ENCODE measurements at regions not wholly inside any gene's neighbourhood (a gene's known extent, or its start where the extent isn't known, plus 50 kb on each side); places are given as distances from the start of the nearest gene placed in this dataset.

DNA sequence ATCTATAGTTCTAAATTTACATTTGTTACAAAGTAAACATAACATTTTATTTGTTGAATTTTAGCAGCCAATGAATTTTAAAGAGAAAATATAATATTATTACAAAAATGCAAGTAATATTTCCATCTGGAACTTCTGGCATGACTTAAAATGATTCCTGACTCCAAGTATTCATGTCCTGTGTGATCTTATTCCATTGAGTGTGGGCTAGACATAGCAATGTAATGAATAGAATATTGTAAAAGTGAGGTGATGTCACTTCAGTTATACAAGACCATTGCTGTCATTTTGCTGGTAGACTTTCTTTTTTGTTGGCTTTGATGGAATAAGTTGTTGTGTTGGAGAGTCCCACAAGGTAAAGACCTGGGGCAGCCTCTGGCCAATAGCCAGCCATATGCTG, 912.2 kb upstream of the PIK3C3 start:
- no peak overlapping the region for H3K4me2 ChIP-seq (ENCODE audit: low read depth, low read length, poor library complexity, severe bottlenecking)
- DNase-seq = no peak
- no peaks in the 10 kb centered on the region for H3K79me2 ChIP-seq (ENCODE audit: low read length)
- no peaks in the 10 kb centered on the region for H3K9me2 ChIP-seq (replicated peaks; ENCODE audit: insufficient read depth, low read length)
- H3K9me3 ChIP-seq (ENCODE audit: low read length) = no peaks in the 10 kb centered on the region
- no peaks in the 10 kb centered on the region for H3K36me3 ChIP-seq (ENCODE audit: insufficient read depth, low read length)
- H2AFZ ChIP-seq (ENCODE audit: low read length) = no peak overlapping the region; the same call in 1 of the 2 replicates
- no peak overlapping the region for H3K9ac ChIP-seq (ENCODE audit: low read length)
- no peaks in the 10 kb centered on the region for H3K27me3 ChIP-seq (ENCODE audit: low read length)
- H3K4me3 ChIP-seq (ENCODE audit: low read length) = no peak overlapping the region
- H4K20me1 ChIP-seq (ENCODE audit: insufficient read depth, low read depth, low read length) = no peaks in the 10 kb centered on the region
- H3K27ac ChIP-seq (ENCODE audit: low read length) = no peak overlapping the region
- H3K4me1 ChIP-seq (ENCODE audit: low read length) = peaks cover 11% of the 10 kb centered on the region

DNA sequence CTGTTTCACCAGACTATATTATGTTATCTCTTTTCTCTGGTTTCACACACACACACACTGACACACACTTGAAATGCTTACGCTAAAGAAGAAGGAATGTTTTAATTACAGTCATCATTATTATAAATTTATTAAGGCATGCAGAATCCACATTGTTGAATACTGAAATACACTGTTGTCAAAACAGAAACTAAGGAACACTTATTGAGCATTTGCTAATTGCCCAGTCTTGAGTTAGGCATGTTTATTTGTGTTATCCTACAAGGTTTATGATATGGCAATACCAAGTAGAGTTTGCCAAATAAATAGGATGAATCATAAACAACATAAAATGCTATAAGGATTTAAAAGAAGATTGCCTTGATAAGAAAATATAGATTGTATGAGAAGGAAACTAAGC, 917.0 kb upstream of the PIK3C3 start:
- Histone ChIP-seq H3K27me3 (ENCODE audit: low read length) (no peaks in the 10 kb centered on the region), H3K36me3 (ENCODE audit: insufficient read depth, low read length) (no peaks in the 10 kb centered on the region), H3K79me2 (ENCODE audit: low read length) (no peaks in the 10 kb centered on the region), H3K4me2 (ENCODE audit: low read depth, low read length, poor library complexity, severe bottlenecking) (no peak overlapping the region), H3K27ac (ENCODE audit: low read length) (no peak overlapping the region), H3K9me3 (ENCODE audit: low read length) (no peaks in the 10 kb centered on the region), H3K9ac (ENCODE audit: low read length) (no peak overlapping the region), H4K20me1 (ENCODE audit: insufficient read depth, low read depth, low read length) (no peaks in the 10 kb centered on the region), H3K4me1 (ENCODE audit: low read length) (peaks cover 4% of the 10 kb centered on the region), H3K4me3 (ENCODE audit: low read length) (no peak overlapping the region), H3K9me2 (replicated peaks; ENCODE audit: insufficient read depth, low read length) (no peaks in the 10 kb centered on the region), H2AFZ (ENCODE audit: low read length) (no peak overlapping the region)
- DNase-seq = no peak

DNA sequence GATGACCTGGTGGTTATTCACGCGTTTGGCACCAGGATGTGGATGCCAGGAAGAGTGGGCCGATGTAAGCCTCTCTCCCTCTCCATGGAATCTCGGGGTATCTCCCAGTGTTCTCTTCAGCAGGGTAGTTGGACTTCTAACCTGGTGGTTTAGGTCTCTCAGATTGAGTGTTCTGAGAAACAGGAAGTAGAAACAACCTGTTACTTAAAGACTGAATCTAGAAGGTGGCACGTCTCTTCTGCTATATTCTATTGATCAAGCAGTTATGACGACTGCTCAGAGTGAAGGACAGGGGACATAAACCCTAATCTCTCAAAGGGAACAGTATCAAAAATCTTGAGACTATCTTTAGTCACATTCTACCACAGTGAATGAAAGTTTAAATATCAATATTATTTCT, 918.7 kb upstream of the PIK3C3 start:
- no peaks in the 10 kb centered on the region for H3K9me2 ChIP-seq (replicated peaks; ENCODE audit: insufficient read depth, low read length)
- H2AFZ ChIP-seq (ENCODE audit: low read length) = no peak overlapping the region
- H3K9me3 ChIP-seq (ENCODE audit: low read length) = no peaks in the 10 kb centered on the region
- H3K9ac ChIP-seq (ENCODE audit: low read length) = no peak overlapping the region
- no peaks in the 10 kb centered on the region for H3K36me3 ChIP-seq (ENCODE audit: insufficient read depth, low read length)
- H3K4me2 ChIP-seq (ENCODE audit: low read depth, low read length, poor library complexity, severe bottlenecking) = no peak overlapping the region
- no peaks in the 10 kb centered on the region for H3K79me2 ChIP-seq (ENCODE audit: low read length)
- no peaks in the 10 kb centered on the region for H4K20me1 ChIP-seq (ENCODE audit: insufficient read depth, low read depth, low read length)
- H3K4me3 ChIP-seq (ENCODE audit: low read length) = no peak overlapping the region
- H3K4me1 ChIP-seq (ENCODE audit: low read length) = peaks cover 4% of the 10 kb centered on the region
- no peak overlapping the region for H3K27ac ChIP-seq (ENCODE audit: low read length)
- DNase-seq = no peak
- no peaks in the 10 kb centered on the region for H3K27me3 ChIP-seq (ENCODE audit: low read length)

DNA sequence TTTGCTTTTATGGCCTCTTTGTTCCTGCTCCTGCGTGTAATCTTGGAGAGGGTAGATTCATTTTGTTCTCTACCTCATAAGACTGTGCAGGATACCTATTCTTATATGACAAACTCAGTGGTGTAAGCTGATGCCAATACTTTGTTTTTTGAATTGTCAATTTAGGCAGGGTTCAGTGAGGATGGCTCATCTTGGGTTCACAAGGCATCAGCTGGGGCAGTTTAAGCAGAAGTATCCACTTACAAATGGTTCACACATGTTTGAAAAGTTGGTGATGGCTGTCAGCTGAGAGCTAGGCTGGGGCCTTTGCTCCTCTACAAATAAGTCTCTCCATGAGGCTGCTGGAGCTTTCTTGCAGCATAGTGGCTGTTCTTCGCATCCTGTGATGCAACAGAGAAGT, 920.6 kb upstream of the PIK3C3 start:
- H3K4me1 ChIP-seq (ENCODE audit: low read length) = peaks cover 4% of the 10 kb centered on the region
- no peaks in the 10 kb centered on the region for H4K20me1 ChIP-seq (ENCODE audit: insufficient read depth, low read depth, low read length)
- no peaks in the 10 kb centered on the region for H3K79me2 ChIP-seq (ENCODE audit: low read length)
- no peak overlapping the region for H3K27ac ChIP-seq (ENCODE audit: low read length)
- no peaks in the 10 kb centered on the region for H3K27me3 ChIP-seq (ENCODE audit: low read length)
- H3K4me3 ChIP-seq (ENCODE audit: low read length) = no peak overlapping the region
- H2AFZ ChIP-seq (ENCODE audit: low read length) = no peak overlapping the region
- no peaks in the 10 kb centered on the region for H3K9me3 ChIP-seq (ENCODE audit: low read length)
- H3K9me2 ChIP-seq (replicated peaks; ENCODE audit: insufficient read depth, low read length) = no peaks in the 10 kb centered on the region
- H3K36me3 ChIP-seq (ENCODE audit: insufficient read depth, low read length) = no peaks in the 10 kb centered on the region
- DNase-seq = no peak
- H3K4me2 ChIP-seq (ENCODE audit: low read depth, low read length, poor library complexity, severe bottlenecking) = no peak overlapping the region
- H3K9ac ChIP-seq (ENCODE audit: low read length) = no peak overlapping the region

DNA sequence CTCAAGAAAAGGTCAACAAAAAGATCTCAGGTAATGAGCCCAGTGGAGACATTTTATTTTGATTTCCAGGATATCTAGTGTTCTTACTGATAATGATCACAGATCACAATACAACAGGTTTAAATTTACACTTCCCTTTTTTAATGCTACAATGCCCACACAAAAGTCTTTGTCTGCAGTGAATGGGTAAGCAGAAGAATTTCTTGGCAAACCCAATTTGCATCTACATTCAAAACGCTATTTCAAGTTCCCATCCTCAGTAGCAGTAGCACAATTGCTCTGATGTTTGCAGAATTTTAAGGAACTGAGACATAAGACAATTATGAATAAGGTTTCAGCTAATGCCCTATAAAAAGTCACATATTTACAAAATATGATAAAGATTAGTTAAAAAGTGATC, 929.4 kb upstream of the PIK3C3 start:
- H3K79me2 ChIP-seq (ENCODE audit: low read length) = no peaks in the 10 kb centered on the region
- no peak overlapping the region for H3K9ac ChIP-seq (ENCODE audit: low read length)
- peak; percentile 83 for DNase-seq
- peaks cover 21% of the 10 kb centered on the region for H3K4me1 ChIP-seq (ENCODE audit: low read length)
- H3K36me3 ChIP-seq (ENCODE audit: insufficient read depth, low read length) = no peaks in the 10 kb centered on the region
- H3K9me3 ChIP-seq (ENCODE audit: low read length) = no peaks in the 10 kb centered on the region
- H2AFZ ChIP-seq (ENCODE audit: low read length) = no peak overlapping the region
- H3K4me3 ChIP-seq (ENCODE audit: low read length) = no peak overlapping the region
- H3K27me3 ChIP-seq (ENCODE audit: low read length) = no peaks in the 10 kb centered on the region
- H3K4me2 ChIP-seq (ENCODE audit: low read depth, low read length, poor library complexity, severe bottlenecking) = peak overlapping the region; percentile 54
- no peaks in the 10 kb centered on the region for H3K9me2 ChIP-seq (replicated peaks; ENCODE audit: insufficient read depth, low read length)
- H4K20me1 ChIP-seq (ENCODE audit: insufficient read depth, low read depth, low read length) = no peaks in the 10 kb centered on the region
- no peak overlapping the region for H3K27ac ChIP-seq (ENCODE audit: low read length)

DNA sequence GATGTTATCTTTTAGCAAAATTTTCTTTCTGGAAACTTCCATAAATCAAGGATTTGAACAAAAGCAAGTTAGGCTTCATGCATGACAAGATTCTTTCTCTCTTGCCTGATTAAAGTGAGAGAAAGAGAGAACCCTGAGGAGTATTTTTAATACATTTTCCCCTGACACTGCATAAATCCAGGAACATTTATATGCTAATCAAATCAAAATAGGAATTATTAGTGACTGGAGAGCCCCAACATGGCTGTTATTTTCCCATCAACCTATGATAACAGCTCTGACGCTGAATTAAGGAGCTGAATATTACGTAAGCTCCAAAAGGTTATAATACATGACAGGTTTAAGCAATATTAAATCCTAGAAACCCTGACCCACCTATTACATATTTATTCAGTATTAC, 930.2 kb upstream of the PIK3C3 start:
- Histone ChIP-seq H3K4me1 (ENCODE audit: low read length) (peaks cover 21% of the 10 kb centered on the region), H3K9ac (ENCODE audit: low read length) (no peak overlapping the region), H4K20me1 (ENCODE audit: insufficient read depth, low read depth, low read length) (no peaks in the 10 kb centered on the region), H3K4me3 (ENCODE audit: low read length) (no peak overlapping the region), H3K4me2 (ENCODE audit: low read depth, low read length, poor library complexity, severe bottlenecking) (no peak overlapping the region), H2AFZ (ENCODE audit: low read length) (no peak overlapping the region), H3K36me3 (ENCODE audit: insufficient read depth, low read length) (no peaks in the 10 kb centered on the region), H3K27ac (ENCODE audit: low read length) (no peak overlapping the region), H3K79me2 (ENCODE audit: low read length) (no peaks in the 10 kb centered on the region), H3K9me3 (ENCODE audit: low read length) (no peaks in the 10 kb centered on the region), H3K27me3 (ENCODE audit: low read length) (no peaks in the 10 kb centered on the region), H3K9me2 (replicated peaks; ENCODE audit: insufficient read depth, low read length) (no peaks in the 10 kb centered on the region)
- DNase-seq = no peak

DNA sequence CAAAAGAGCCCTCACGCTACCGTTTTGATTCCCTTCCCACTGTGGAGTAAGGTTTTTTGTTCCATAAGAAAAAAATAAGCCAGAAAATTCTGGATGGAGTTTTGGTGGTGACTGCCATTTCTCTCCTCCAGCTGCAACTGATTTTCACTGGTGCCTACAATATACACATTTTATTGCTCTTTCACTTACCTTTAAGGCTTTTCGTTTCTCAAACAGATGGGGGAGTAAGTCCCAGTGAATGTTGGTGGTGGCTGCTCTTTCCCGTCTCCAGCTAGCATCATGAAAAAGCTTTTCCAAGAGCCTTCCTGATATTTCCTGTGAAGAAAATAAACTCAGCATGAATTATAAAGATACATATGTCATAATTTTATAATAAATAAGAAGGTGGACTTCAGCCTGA, 932.5 kb upstream of the PIK3C3 start:
- H3K9ac ChIP-seq (ENCODE audit: low read length) = no peak overlapping the region
- no peaks in the 10 kb centered on the region for H3K36me3 ChIP-seq (ENCODE audit: insufficient read depth, low read length)
- no peak overlapping the region for H3K4me2 ChIP-seq (ENCODE audit: low read depth, low read length, poor library complexity, severe bottlenecking)
- no peaks in the 10 kb centered on the region for H3K79me2 ChIP-seq (ENCODE audit: low read length)
- DNase-seq = no peak
- no peaks in the 10 kb centered on the region for H3K9me2 ChIP-seq (replicated peaks; ENCODE audit: insufficient read depth, low read length)
- no peaks in the 10 kb centered on the region for H4K20me1 ChIP-seq (ENCODE audit: insufficient read depth, low read depth, low read length)
- peaks cover 21% of the 10 kb centered on the region for H3K4me1 ChIP-seq (ENCODE audit: low read length)
- H3K4me3 ChIP-seq (ENCODE audit: low read length) = no peak overlapping the region
- no peaks in the 10 kb centered on the region for H3K9me3 ChIP-seq (ENCODE audit: low read length)
- H2AFZ ChIP-seq (ENCODE audit: low read length) = no peak overlapping the region
- H3K27me3 ChIP-seq (ENCODE audit: low read length) = no peaks in the 10 kb centered on the region
- H3K27ac ChIP-seq (ENCODE audit: low read length) = no peak overlapping the region

DNA sequence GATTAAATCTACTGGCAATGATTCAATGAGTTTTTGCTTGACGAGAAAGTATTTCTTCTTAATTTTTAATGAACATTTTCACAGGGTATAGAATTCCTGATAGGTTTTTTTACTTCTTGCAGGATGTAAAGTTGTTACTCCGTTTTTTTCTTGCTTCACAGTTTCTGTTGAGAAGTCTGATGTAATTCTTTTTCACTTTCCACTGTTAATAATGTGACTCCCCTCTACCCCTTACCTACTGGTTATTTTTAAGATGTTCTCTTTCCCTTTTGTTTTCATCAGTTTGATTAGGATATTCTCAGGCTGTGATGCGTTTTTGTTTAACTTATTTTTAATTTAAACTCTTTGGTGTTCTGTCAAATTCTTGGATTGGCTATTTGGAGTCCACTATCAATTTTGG, 933.9 kb upstream of the PIK3C3 start:
- H3K9me3 ChIP-seq (ENCODE audit: low read length) = no peaks in the 10 kb centered on the region
- no peaks in the 10 kb centered on the region for H3K79me2 ChIP-seq (ENCODE audit: low read length)
- no peaks in the 10 kb centered on the region for H3K36me3 ChIP-seq (ENCODE audit: insufficient read depth, low read length)
- no peaks in the 10 kb centered on the region for H4K20me1 ChIP-seq (ENCODE audit: insufficient read depth, low read depth, low read length)
- H3K4me2 ChIP-seq (ENCODE audit: low read depth, low read length, poor library complexity, severe bottlenecking) = no peak overlapping the region
- H3K4me1 ChIP-seq (ENCODE audit: low read length) = peaks cover 11% of the 10 kb centered on the region
- no peak overlapping the region for H2AFZ ChIP-seq (ENCODE audit: low read length)
- H3K9ac ChIP-seq (ENCODE audit: low read length) = no peak overlapping the region
- H3K27ac ChIP-seq (ENCODE audit: low read length) = no peak overlapping the region
- no peak overlapping the region for H3K4me3 ChIP-seq (ENCODE audit: low read length)
- H3K27me3 ChIP-seq (ENCODE audit: low read length) = no peaks in the 10 kb centered on the region
- H3K9me2 ChIP-seq (replicated peaks; ENCODE audit: insufficient read depth, low read length) = no peaks in the 10 kb centered on the region
- DNase-seq = no peak

DNA sequence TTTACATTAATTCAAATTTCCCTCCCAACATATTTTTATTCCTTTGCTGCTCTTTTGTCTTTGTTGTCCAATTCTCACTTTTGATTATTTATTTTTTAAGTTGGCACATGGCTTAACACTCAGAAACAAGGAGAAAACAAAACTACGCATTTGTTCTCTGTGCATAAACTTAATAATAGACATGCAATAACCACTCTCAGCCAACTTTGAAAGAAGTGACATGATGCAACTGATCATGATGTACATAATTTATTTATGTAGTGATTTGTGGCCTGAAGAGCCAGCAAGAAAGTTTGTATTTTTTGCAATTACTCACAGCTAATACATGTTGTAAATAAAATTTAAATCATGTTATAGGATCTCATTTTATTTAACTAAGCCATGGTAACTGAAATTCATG, 942.8 kb upstream of the PIK3C3 start:
- Histone ChIP-seq H4K20me1 (ENCODE audit: insufficient read depth, low read depth, low read length) (no peaks in the 10 kb centered on the region), H3K9me3 (ENCODE audit: low read length) (no peaks in the 10 kb centered on the region), H3K36me3 (ENCODE audit: insufficient read depth, low read length) (no peaks in the 10 kb centered on the region), H3K4me2 (ENCODE audit: low read depth, low read length, poor library complexity, severe bottlenecking) (no peak overlapping the region), H2AFZ (ENCODE audit: low read length) (no peak overlapping the region), H3K27ac (ENCODE audit: low read length) (no peak overlapping the region), H3K4me1 (ENCODE audit: low read length) (no peaks in the 10 kb centered on the region), H3K4me3 (ENCODE audit: low read length) (no peak overlapping the region), H3K9ac (ENCODE audit: low read length) (no peak overlapping the region), H3K27me3 (ENCODE audit: low read length) (no peaks in the 10 kb centered on the region), H3K79me2 (ENCODE audit: low read length) (no peaks in the 10 kb centered on the region), H3K9me2 (replicated peaks; ENCODE audit: insufficient read depth, low read length) (no peaks in the 10 kb centered on the region)
- no peak for DNase-seq

Measured in Karpas-422 (cell line).